PC-9 (cell line): ENCODE measurements at regions not wholly inside any gene's neighbourhood (a gene's known extent, or its start where the extent isn't known, plus 50 kb on each side); places are given as distances from the start of the nearest gene placed in this dataset.

Experiments
- BruUV-seq: library from RNA; stranded (reverse); fragments of 400-500 nt; replicated peaks from 2 replicates; lab custom pipeline; 2021; lab: Mats Ljungman, UMichigan
- CTCF ChIA-PET: fragments of 300-600 bp; sonication (Branson Sonifier 250); formaldehyde crosslinking; loops from one replicate; lab custom pipeline; 2022; ENCODE audit warnings: antibody characterized with exemption; lab: Charles Lee
- POLR2A ChIA-PET: fragments of 300-600 bp; sonication (Branson Sonifier 250); formaldehyde crosslinking; loops from one replicate; lab custom pipeline; 2022; ENCODE audit warnings: antibody characterized with exemption; ENCODE audit not compliant: unreplicated experiment; lab: Charles Lee
- DNase-seq, 2 experiments: peaks; one replicate each; pipeline versions ENCODE4 v3.0.0 to v3.0.0-alpha.2; 2015 to 2022; ENCODE audit warnings: mixed read lengths in 1 of 2
- H2AFZ ChIP-seq: fragments of 200-600 bp; sonication (generic); 2 replicates; pipeline ENCODE4 v1.8.1; 2017; ENCODE audit warnings: antibody characterized with exemption
- H3F3A ChIP-seq: fragments of 200-600 bp; sonication (generic); 2 replicates; pipeline ENCODE4 v1.8.1; 2017; ENCODE audit warnings: antibody characterized with exemption, mild to moderate bottlenecking, low read depth; ENCODE audit not compliant: insufficient read depth
- H3K27ac ChIP-seq: fragments of 200-600 bp; sonication (generic); 2 replicates; pipeline ENCODE4 v1.6.1; 2016; ENCODE audit warnings: mixed run types
- H3K27me3 ChIP-seq: fragments of 200-600 bp; sonication (generic); 2 replicates; pipeline ENCODE4 v1.6.1; 2016; ENCODE audit warnings: low read depth, mixed run types; ENCODE audit not compliant: insufficient read depth
- H3K36me3 ChIP-seq: fragments of 200-600 bp; sonication (generic); 2 replicates; pipeline ENCODE4 v1.6.1; 2016; ENCODE audit warnings: low read depth, mixed run types
- H3K4me1 ChIP-seq: fragments of 200-600 bp; sonication (generic); replicated peaks from 2 replicates; pipeline ENCODE4 v1.6.1; 2016; ENCODE audit warnings: mixed run types; ENCODE audit not compliant: insufficient read depth
- H3K4me2 ChIP-seq: fragments of 200-600 bp; sonication (generic); 2 replicates; pipeline ENCODE4 v1.6.1; 2017; ENCODE audit warnings: mixed run types
- H3K4me3 ChIP-seq: fragments of 200-600 bp; sonication (generic); 2 replicates; pipeline ENCODE4 v1.6.1; 2016; ENCODE audit warnings: mixed run types
- H3K79me2 ChIP-seq: fragments of 200-600 bp; sonication (generic); 2 replicates; pipeline ENCODE4 v1.6.1; 2017; ENCODE audit warnings: low read depth, mixed run types
- H3K9me2 ChIP-seq: fragments of 200-600 bp; sonication (generic); 2 replicates; pipeline ENCODE4 v1.8.1; 2017; ENCODE audit warnings: mild to moderate bottlenecking; ENCODE audit not compliant: insufficient read depth
- H3K9me3 ChIP-seq: fragments of 200-600 bp; sonication (generic); 2 replicates; pipeline ENCODE4 v1.8.1; 2016; ENCODE audit warnings: low read depth; ENCODE audit not compliant: insufficient read depth
- H4K20me1 ChIP-seq: fragments of 200-600 bp; sonication (generic); 2 replicates; pipeline ENCODE4 v1.8.1; 2017; ENCODE audit not compliant: insufficient read depth
- EZH2 ChIP-seq: fragments of 200-600 bp; sonication (generic); IDR thresholded peaks from 2 replicates; pipeline ENCODE4 v1.8.0; 2017; ENCODE audit warnings: antibody characterized with exemption, low read depth
- intact Hi-C: fragments of 100-400 bp; cut with micrococcal nuclease; formaldehyde crosslinking; loops from one replicate; pipeline ENCODE4 v1.10.0; 2022; ENCODE audit not compliant: unreplicated experiment
- TF ChIP-seq, protein P1 (sequence below): fragments of 200-600 bp; sonication (generic); conservative IDR thresholded peaks from 2 replicates; pipeline ENCODE4 v1.6.1; 2017; ENCODE audit warnings: mixed run types, antibody characterized with exemption, mild to moderate bottlenecking, moderate library complexity

DNA sequence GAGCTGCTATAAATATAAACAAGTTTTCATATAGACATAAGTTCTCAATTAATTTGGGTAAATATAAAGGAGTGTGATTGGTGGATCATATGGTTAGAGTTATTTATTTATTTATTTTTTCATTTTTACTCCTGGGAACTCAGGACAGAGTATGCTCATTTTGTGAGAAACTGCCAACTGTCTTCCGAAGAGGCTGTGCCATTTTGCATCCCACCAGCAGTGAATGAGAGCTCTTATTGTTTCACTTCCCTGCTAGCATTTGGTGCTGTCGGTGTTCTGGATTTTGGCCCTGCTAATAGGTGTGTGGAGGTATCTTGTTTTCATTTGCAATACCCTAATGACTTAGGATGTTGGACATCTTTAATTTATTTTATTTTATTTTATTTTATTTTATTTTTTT, 50.4 kb upstream of the XPO1 start:
- intact Hi-C loops, result no loop called here
- ChIA-PET POLR2A (interaction anchor here (0.6 kb wide), 1 partner anchor 387 kb away, joined by 3 read pairs; no protein-coding TSS in a partner anchor), CTCF (no interaction called here)
- H3K4me1 ChIP-seq, result no peaks in the 10 kb centered on the region
- no peak overlapping the region for H3K27ac ChIP-seq
- no peaks in the 10 kb centered on the region for H3K27me3 ChIP-seq
- H3K79me2 ChIP-seq, result no peaks in the 10 kb centered on the region
- no peaks in the 10 kb centered on the region for H3K36me3 ChIP-seq
- BruUV-seq, result no TSS peak
- H3F3A ChIP-seq, result no peaks in the 10 kb centered on the region
- no peak overlapping the region for H2AFZ ChIP-seq
- no peaks in the 10 kb centered on the region for H3K9me3 ChIP-seq
- no peak overlapping the region for H3K4me3 ChIP-seq
- TF ChIP-seq, protein P1, sequence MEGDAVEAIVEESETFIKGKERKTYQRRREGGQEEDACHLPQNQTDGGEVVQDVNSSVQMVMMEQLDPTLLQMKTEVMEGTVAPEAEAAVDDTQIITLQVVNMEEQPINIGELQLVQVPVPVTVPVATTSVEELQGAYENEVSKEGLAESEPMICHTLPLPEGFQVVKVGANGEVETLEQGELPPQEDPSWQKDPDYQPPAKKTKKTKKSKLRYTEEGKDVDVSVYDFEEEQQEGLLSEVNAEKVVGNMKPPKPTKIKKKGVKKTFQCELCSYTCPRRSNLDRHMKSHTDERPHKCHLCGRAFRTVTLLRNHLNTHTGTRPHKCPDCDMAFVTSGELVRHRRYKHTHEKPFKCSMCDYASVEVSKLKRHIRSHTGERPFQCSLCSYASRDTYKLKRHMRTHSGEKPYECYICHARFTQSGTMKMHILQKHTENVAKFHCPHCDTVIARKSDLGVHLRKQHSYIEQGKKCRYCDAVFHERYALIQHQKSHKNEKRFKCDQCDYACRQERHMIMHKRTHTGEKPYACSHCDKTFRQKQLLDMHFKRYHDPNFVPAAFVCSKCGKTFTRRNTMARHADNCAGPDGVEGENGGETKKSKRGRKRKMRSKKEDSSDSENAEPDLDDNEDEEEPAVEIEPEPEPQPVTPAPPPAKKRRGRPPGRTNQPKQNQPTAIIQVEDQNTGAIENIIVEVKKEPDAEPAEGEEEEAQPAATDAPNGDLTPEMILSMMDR, result no peak
- TF ChIP-seq EZH2, result no peak
- H4K20me1 ChIP-seq, result no peaks in the 10 kb centered on the region
- DNase-seq, result no peak
- H3K4me2 ChIP-seq, result no peak overlapping the region
- H3K9me2 ChIP-seq, result no peaks in the 10 kb centered on the region
